ENCODE measurements at regions not wholly inside any gene's neighbourhood (a gene's known extent, or its start where the extent isn't known, plus 50 kb on each side); places are given as distances from the start of the nearest gene placed in this dataset.

DNA sequence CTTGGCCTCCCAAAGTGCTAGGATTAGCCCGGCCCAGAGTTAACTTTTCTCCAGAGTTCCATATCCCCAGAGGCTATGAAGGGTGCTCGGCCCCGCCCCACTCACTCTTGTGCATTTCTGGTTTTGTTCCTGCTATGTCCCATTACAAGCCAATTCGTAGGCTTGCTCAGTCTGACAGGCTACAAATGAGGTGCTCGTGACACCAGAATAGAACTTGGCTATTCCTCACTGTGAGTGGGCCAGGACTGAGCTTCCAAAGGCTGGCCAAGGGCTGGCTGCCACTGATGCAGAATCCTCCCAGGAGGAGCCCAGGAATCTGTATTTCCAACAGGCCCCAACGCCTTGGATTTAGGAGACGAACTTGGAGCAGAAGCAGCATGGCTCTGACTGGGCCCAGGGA, 282.7 kb upstream of the C2CD4B start:
- H3K27ac ChIP-seq, result no peak overlapping the region
- WGBS (ENCODE audit: low lambda C conversion rate, missing lambda C conversion rate), result 93% methylated on average over 7 of the region's 7 CpGs

GRCh38 chr15:62449638-62450037, 284.6 kb upstream of the C2CD4B start:
- 92% methylated on average over 1 of the region's 1 CpG for WGBS (ENCODE audit: low lambda C conversion rate, missing lambda C conversion rate)
- Histone ChIP-seq H3K27me3 (no peaks in the 10 kb centered on the region), H3K27ac (no peak overlapping the region), H3K4me1 (ENCODE audit: insufficient read depth) (peaks cover 15% of the 10 kb centered on the region), H3K4me2 (no peak overlapping the region), H3K4me3 (no peak overlapping the region), H3K36me3 (replicated peaks; ENCODE audit: insufficient read depth, low read depth) (no peaks in the 10 kb centered on the region), H2AFZ (no peak overlapping the region), H4K20me1 (ENCODE audit: insufficient read depth, poor library complexity, severe bottlenecking) (no peaks in the 10 kb centered on the region), H3K9me2 (replicated peaks; ENCODE audit: insufficient read depth) (no peaks in the 10 kb centered on the region), H3K9me3 (ENCODE audit: low read depth) (no peaks in the 10 kb centered on the region), H3K79me2 (peaks cover 33% of the 10 kb centered on the region)
- DNase-seq (ENCODE audit: low spot score), result no peak
- TF ChIP-seq EZH2 (IDR thresholded peaks at IDR 0.05; ENCODE audit: borderline replicate concordance) (no peak), EZH2phosphoT487 (IDR thresholded peaks at IDR 0.05; ENCODE audit: low read depth, severe bottlenecking, unreplicated experiment) (no peak)
- TF ChIP-seq, protein P1, sequence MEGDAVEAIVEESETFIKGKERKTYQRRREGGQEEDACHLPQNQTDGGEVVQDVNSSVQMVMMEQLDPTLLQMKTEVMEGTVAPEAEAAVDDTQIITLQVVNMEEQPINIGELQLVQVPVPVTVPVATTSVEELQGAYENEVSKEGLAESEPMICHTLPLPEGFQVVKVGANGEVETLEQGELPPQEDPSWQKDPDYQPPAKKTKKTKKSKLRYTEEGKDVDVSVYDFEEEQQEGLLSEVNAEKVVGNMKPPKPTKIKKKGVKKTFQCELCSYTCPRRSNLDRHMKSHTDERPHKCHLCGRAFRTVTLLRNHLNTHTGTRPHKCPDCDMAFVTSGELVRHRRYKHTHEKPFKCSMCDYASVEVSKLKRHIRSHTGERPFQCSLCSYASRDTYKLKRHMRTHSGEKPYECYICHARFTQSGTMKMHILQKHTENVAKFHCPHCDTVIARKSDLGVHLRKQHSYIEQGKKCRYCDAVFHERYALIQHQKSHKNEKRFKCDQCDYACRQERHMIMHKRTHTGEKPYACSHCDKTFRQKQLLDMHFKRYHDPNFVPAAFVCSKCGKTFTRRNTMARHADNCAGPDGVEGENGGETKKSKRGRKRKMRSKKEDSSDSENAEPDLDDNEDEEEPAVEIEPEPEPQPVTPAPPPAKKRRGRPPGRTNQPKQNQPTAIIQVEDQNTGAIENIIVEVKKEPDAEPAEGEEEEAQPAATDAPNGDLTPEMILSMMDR (IDR thresholded peaks at IDR 0.05; ENCODE audit: poor library complexity), result no peak

More for the DNA sequence above, 282.7 kb upstream of the C2CD4B start:
- TF ChIP-seq EZH2 (IDR thresholded peaks at IDR 0.05; ENCODE audit: borderline replicate concordance), result no peak
- TF ChIP-seq, protein P1 (IDR thresholded peaks at IDR 0.05; ENCODE audit: poor library complexity), result no peak
- no peak for TF ChIP-seq EZH2phosphoT487 (IDR thresholded peaks at IDR 0.05; ENCODE audit: low read depth, severe bottlenecking, unreplicated experiment)
- no peaks in the 10 kb centered on the region for H3K9me3 ChIP-seq (ENCODE audit: low read depth)
- H3K4me3 ChIP-seq, result no peak overlapping the region
- H3K9me2 ChIP-seq (replicated peaks; ENCODE audit: insufficient read depth), result no peaks in the 10 kb centered on the region
- peaks cover 42% of the 10 kb centered on the region for H3K79me2 ChIP-seq
- H3K36me3 ChIP-seq (replicated peaks; ENCODE audit: insufficient read depth, low read depth), result no peaks in the 10 kb centered on the region
- no peaks in the 10 kb centered on the region for H4K20me1 ChIP-seq (ENCODE audit: insufficient read depth, poor library complexity, severe bottlenecking)
- H2AFZ ChIP-seq, result no peak overlapping the region
- no peak for DNase-seq (ENCODE audit: low spot score)
- H3K4me1 ChIP-seq (ENCODE audit: insufficient read depth), result peaks cover 6% of the 10 kb centered on the region
- no peaks in the 10 kb centered on the region for H3K27me3 ChIP-seq
- H3K4me2 ChIP-seq, result no peak overlapping the region

GRCh38 chr15:62450061-62450460, 285.0 kb upstream of the C2CD4B start:
- no peaks in the 10 kb centered on the region for H3K27me3 ChIP-seq
- 85% methylated on average over 10 of the region's 10 CpGs for WGBS (ENCODE audit: low lambda C conversion rate, missing lambda C conversion rate)
- H3K36me3 ChIP-seq (replicated peaks; ENCODE audit: insufficient read depth, low read depth), result no peaks in the 10 kb centered on the region

More at GRCh38 chr15:62450061-62450460, 285.0 kb upstream of the C2CD4B start:
- Histone ChIP-seq H3K4me1 (ENCODE audit: insufficient read depth) (peaks cover 15% of the 10 kb centered on the region), H3K9me3 (ENCODE audit: low read depth) (no peaks in the 10 kb centered on the region), H2AFZ (no peak overlapping the region), H4K20me1 (ENCODE audit: insufficient read depth, poor library complexity, severe bottlenecking) (no peaks in the 10 kb centered on the region), H3K4me3 (no peak overlapping the region), H3K27ac (no peak overlapping the region), H3K4me2 (no peak overlapping the region), H3K9me2 (replicated peaks; ENCODE audit: insufficient read depth) (no peaks in the 10 kb centered on the region), H3K79me2 (peaks cover 35% of the 10 kb centered on the region)
- DNase-seq (ENCODE audit: low spot score), result no peak
- TF ChIP-seq, protein P1 (IDR thresholded peaks at IDR 0.05; ENCODE audit: poor library complexity), result no peak
- TF ChIP-seq EZH2phosphoT487 (IDR thresholded peaks at IDR 0.05; ENCODE audit: low read depth, severe bottlenecking, unreplicated experiment) (no peak), EZH2 (IDR thresholded peaks at IDR 0.05; ENCODE audit: borderline replicate concordance) (no peak)
